ENCODE measurements at regions not wholly inside any gene's neighbourhood (a gene's known extent, or its start where the extent isn't known, plus 50 kb on each side); places are given as distances from the start of the nearest gene placed in this dataset.
"Not testable (repeated sequence)": the region's sequence is repeated elsewhere in the genome, so short reads cannot be mapped to it uniquely, and the experiment has no call there.

DNA sequence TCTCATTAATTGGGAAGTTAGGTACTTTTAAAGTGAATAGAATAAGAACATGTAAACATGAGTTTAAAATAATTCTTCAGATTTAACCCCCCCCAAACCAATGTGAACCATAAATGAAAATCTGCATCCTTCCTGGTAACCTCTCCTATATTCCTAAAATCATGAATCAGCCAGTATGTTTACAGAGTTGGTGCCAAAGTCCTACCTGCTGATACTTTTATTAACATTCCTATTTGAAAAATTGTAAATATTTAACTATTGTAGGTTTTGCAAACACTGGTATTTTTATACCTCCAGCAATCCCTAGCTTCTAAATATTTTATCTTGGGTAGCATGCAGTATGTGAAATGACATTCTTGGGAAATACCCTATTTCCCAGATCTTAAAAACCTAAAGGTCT, 278.2 kb downstream of the RAB38 start:
- Histone ChIP-seq H3K9me3 (no peaks in the 10 kb centered on the region), H3K4me3 (no peak overlapping the region), H3K4me1 (no peaks in the 10 kb centered on the region), H3K27me3 (no peaks in the 10 kb centered on the region), H3K36me3 (no peaks in the 10 kb centered on the region), H3K27ac (no peak overlapping the region)
- TF ChIP-seq, protein P1, sequence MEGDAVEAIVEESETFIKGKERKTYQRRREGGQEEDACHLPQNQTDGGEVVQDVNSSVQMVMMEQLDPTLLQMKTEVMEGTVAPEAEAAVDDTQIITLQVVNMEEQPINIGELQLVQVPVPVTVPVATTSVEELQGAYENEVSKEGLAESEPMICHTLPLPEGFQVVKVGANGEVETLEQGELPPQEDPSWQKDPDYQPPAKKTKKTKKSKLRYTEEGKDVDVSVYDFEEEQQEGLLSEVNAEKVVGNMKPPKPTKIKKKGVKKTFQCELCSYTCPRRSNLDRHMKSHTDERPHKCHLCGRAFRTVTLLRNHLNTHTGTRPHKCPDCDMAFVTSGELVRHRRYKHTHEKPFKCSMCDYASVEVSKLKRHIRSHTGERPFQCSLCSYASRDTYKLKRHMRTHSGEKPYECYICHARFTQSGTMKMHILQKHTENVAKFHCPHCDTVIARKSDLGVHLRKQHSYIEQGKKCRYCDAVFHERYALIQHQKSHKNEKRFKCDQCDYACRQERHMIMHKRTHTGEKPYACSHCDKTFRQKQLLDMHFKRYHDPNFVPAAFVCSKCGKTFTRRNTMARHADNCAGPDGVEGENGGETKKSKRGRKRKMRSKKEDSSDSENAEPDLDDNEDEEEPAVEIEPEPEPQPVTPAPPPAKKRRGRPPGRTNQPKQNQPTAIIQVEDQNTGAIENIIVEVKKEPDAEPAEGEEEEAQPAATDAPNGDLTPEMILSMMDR (IDR thresholded peaks at IDR 0.05) = no peak
- DNase-seq (no peak), ATAC-seq (no peak)
- intact Hi-C loops (cut with DNase I) = no loop called here

DNA sequence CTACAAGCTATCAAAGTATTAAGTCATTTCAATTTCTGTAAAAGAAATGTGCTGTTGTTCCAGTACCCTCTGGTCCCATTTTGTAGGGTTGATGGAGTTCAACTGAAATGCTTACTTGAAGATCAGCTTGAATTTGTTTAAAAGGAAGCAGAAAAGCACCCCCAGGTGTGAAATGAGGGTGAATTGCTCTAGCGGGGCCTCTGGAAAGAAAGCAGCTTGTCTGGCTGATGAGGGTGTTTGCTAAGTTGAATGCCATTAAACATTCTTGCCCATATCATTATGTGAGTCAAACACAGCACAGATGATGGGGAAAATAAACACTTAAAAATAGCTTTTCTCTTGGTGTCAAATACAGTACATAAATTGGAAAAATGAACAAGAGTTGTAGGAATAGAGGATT, 280.3 kb downstream of the RAB38 start:
- H3K36me3 ChIP-seq = no peaks in the 10 kb centered on the region
- TF ChIP-seq, protein P1 (IDR thresholded peaks at IDR 0.05) = no peak
- peak in 2 of 4 donors; percentile 13 to 34 for DNase-seq

DNA sequence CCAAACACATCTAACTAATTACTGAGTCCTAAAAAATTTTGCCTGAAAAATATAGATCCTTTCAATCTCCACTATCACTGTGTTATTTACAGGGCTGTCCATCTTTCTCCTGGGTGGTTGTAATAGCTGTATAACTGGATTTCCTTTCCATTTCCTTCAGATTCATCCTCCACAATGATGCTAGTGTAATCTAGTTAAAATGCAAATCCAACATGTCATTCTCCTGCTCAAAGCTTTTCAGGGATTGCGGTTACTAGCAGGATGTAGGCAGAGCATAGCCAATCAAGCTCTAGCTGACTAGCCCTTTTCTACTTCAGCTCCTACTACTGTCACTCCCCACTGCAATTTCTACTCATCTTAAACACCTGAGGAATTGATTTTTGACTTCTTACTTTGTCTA, 283.0 kb downstream of the RAB38 start:
- Histone ChIP-seq H3K27me3 (no peaks in the 10 kb centered on the region), H3K9me3 (no peaks in the 10 kb centered on the region), H3K4me1 (no peaks in the 10 kb centered on the region), H3K4me3 (no peak overlapping the region), H3K27ac (no peak overlapping the region), H3K36me3 (no peaks in the 10 kb centered on the region)
- DNase-seq (no peak), ATAC-seq (no peak)
- TF ChIP-seq, protein P1 (IDR thresholded peaks at IDR 0.05) = no peak
- intact Hi-C loops (cut with DNase I) = no loop called here

More for the DNA sequence above, 280.3 kb downstream of the RAB38 start:
- intact Hi-C loops (cut with DNase I) = no loop called here
- Histone ChIP-seq H3K27ac (no peak overlapping the region), H3K9me3 (no peaks in the 10 kb centered on the region), H3K4me1 (no peaks in the 10 kb centered on the region), H3K27me3 (no peaks in the 10 kb centered on the region), H3K4me3 (no peak overlapping the region)
- ATAC-seq = no peak

DNA sequence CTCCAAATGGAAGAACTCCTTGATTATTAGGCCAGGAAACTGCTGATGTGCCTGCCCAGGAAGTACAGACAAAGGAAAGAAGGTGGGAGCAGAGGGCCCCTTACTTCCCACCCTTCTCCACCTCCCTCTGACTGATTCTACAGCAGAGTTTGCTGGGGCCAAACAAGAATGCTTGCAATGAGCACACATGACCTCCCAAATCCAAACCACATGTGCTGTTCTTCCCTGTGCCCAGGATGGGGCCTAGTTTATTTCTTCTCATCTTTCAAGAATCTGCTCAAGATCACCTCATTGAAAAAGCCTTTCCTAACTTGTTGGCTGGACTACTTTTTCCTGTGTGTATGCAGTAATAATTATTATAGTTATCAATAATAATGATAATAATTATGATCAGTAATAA, 286.1 kb downstream of the RAB38 start:
- DNase-seq (no peak), ATAC-seq (no peak)
- Histone ChIP-seq H3K4me3 (no peak overlapping the region), H3K27me3 (no peaks in the 10 kb centered on the region), H3K27ac (no peak overlapping the region), H3K4me1 (no peaks in the 10 kb centered on the region), H3K9me3 (no peaks in the 10 kb centered on the region), H3K36me3 (no peaks in the 10 kb centered on the region)
- intact Hi-C loops (cut with DNase I) = no loop called here
- TF ChIP-seq, protein P1 (IDR thresholded peaks at IDR 0.05) = no peak

DNA sequence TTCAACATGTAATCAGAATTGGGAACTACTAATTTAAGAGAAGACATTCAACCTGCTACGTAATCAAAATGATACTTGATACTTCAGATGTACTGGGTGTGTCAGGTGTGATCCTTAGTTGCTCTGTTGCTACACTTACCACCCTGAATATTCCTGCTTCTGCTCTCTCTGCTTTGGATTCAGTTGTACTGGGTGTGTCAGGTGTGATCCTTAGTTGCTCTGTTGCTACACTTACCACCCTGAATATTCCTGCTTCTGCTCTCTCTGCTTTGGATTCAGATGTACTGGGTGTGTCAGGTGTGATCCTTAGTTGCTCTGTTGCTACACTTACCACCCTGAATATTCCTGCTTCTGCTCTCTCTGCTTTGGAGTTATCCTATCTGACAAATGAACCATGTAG, 290.2 kb downstream of the RAB38 start:
- ATAC-seq = not testable (repeated sequence)

DNA sequence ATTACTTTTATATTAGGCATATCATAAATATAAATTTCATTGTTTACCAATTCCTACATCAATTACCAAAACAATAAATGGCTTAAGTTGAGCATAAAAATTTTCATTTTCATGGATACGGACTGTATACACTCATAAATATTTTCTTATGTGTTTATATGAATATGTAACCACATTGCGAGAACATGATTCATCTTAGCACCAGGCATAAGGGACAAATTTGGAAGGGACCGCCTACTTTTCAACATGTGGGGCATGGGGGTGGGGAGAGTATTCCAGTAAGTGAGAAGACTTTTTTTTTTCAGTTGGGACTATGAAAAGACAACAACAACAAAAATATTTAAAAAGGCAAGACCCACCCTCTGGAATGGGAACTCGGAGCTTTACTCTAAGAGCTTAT, 296.1 kb downstream of the RAB38 start:
- intact Hi-C loops (cut with DNase I) = no loop called here
- Histone ChIP-seq H3K36me3 (no peaks in the 10 kb centered on the region), H3K9me3 (no peaks in the 10 kb centered on the region), H3K4me1 (no peaks in the 10 kb centered on the region), H3K27ac (no peak overlapping the region), H3K4me3 (no peak overlapping the region), H3K27me3 (no peaks in the 10 kb centered on the region)
- TF ChIP-seq, protein P1 (IDR thresholded peaks at IDR 0.05) = no peak
- ATAC-seq (no peak), DNase-seq (no peak)

More for the DNA sequence above, 290.2 kb downstream of the RAB38 start:
- H3K9me3 ChIP-seq; H3K27ac ChIP-seq; H3K4me3 ChIP-seq; DNase-seq; H3K4me1 ChIP-seq; H3K36me3 ChIP-seq; intact Hi-C loops (cut with DNase I); H3K27me3 ChIP-seq: not testable (repeated sequence)
